ENCODE measurements at regions not wholly inside any gene's neighbourhood (a gene's known extent, or its start where the extent isn't known, plus 50 kb on each side); places are given as distances from the start of the nearest gene placed in this dataset.

DNA sequence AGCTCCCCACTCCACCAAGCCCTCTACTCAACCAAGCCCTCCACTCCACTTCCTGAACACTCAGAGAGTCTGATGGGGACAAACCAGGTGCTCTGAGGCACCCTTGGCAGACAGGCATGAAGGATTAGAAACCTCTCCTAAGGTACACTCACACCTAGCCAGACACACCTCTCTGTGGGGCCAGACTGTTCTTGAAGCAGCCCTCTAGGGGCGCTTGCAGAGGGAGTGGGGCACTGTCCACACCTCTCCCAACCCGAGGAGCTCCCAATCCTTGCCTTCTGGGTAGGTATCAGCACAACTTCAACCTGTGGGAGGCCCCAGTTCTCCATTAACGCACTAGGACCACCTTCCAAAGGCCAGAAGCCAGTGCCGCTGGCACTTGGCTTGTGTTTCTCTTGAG is 108.7 kb upstream of the VSTM2B start:
- H3K36me3 Mint-ChIP-seq (ENCODE audit: low read depth), result no peaks in the 10 kb centered on the region
- no peak for DNase-seq (ENCODE audit: low read depth, low spot score)
- H3K27me3 Mint-ChIP-seq (ENCODE audit: low read depth), result peaks cover 5% of the 10 kb centered on the region
- H3K9me3 Mint-ChIP-seq, result no peaks in the 10 kb centered on the region
- H3K27ac Mint-ChIP-seq (ENCODE audit: unreplicated experiment), result no peak overlapping the region
- TF ChIP-seq, protein P1, sequence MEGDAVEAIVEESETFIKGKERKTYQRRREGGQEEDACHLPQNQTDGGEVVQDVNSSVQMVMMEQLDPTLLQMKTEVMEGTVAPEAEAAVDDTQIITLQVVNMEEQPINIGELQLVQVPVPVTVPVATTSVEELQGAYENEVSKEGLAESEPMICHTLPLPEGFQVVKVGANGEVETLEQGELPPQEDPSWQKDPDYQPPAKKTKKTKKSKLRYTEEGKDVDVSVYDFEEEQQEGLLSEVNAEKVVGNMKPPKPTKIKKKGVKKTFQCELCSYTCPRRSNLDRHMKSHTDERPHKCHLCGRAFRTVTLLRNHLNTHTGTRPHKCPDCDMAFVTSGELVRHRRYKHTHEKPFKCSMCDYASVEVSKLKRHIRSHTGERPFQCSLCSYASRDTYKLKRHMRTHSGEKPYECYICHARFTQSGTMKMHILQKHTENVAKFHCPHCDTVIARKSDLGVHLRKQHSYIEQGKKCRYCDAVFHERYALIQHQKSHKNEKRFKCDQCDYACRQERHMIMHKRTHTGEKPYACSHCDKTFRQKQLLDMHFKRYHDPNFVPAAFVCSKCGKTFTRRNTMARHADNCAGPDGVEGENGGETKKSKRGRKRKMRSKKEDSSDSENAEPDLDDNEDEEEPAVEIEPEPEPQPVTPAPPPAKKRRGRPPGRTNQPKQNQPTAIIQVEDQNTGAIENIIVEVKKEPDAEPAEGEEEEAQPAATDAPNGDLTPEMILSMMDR (conservative IDR thresholded peaks at IDR 0.05), result no peak
- no peak overlapping the region for H3K4me3 Mint-ChIP-seq
- no peaks in the 10 kb centered on the region for H3K4me1 Mint-ChIP-seq

DNA sequence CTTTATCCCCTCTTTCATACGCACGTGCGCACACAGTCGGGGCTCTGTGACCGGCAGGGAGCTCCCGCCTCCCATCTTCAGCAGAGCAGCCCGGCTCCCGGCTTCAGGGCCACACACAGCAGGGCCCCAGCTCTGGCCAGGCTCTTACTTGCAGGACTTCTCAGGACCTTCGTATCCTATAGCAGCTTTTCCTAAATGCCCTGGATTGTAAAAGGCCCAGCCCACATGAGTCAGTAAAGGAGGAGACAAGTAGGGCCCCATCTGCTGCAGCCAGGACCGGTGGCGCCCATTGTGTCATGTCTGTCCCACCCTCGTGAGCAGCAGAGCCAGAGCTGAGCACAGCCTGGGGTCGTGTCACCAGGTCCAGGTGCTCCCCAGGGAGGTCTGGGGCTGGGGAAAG is 107.6 kb upstream of the VSTM2B start:
- H3K36me3 Mint-ChIP-seq (ENCODE audit: low read depth), result no peaks in the 10 kb centered on the region
- DNase-seq (ENCODE audit: low read depth, low spot score), result no peak
- H3K9me3 Mint-ChIP-seq, result no peaks in the 10 kb centered on the region
- no peaks in the 10 kb centered on the region for H3K4me1 Mint-ChIP-seq
- H3K27ac Mint-ChIP-seq (ENCODE audit: unreplicated experiment), result no peak overlapping the region
- H3K4me3 Mint-ChIP-seq, result no peak overlapping the region
- TF ChIP-seq, protein P1 (conservative IDR thresholded peaks at IDR 0.05), result no peak
- peaks cover 5% of the 10 kb centered on the region for H3K27me3 Mint-ChIP-seq (ENCODE audit: low read depth)

DNA sequence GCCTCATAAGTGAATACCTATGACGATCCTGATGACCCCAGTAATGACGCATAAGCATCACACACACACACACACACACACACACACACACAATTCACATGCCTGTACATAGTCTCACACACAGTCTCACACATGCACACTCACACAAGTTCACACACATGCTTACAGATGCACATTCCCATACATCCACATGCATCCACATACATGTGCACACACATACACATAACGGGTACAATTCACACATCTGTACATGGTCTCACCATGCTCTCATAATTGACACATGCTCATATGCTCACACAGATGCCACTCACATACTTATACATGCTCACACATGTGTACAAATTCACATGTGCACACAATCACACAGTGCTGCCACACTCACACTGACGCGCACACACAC is 105.7 kb upstream of the VSTM2B start:
- no peak overlapping the region for H3K4me3 Mint-ChIP-seq
- no peaks in the 10 kb centered on the region for H3K36me3 Mint-ChIP-seq (ENCODE audit: low read depth)
- TF ChIP-seq, protein P1 (conservative IDR thresholded peaks at IDR 0.05), result no peak
- H3K27ac Mint-ChIP-seq (ENCODE audit: unreplicated experiment), result no peak overlapping the region
- no peaks in the 10 kb centered on the region for H3K4me1 Mint-ChIP-seq
- no peaks in the 10 kb centered on the region for H3K9me3 Mint-ChIP-seq
- H3K27me3 Mint-ChIP-seq (ENCODE audit: low read depth), result peaks cover 5% of the 10 kb centered on the region
- DNase-seq (ENCODE audit: low read depth, low spot score), result no peak

DNA sequence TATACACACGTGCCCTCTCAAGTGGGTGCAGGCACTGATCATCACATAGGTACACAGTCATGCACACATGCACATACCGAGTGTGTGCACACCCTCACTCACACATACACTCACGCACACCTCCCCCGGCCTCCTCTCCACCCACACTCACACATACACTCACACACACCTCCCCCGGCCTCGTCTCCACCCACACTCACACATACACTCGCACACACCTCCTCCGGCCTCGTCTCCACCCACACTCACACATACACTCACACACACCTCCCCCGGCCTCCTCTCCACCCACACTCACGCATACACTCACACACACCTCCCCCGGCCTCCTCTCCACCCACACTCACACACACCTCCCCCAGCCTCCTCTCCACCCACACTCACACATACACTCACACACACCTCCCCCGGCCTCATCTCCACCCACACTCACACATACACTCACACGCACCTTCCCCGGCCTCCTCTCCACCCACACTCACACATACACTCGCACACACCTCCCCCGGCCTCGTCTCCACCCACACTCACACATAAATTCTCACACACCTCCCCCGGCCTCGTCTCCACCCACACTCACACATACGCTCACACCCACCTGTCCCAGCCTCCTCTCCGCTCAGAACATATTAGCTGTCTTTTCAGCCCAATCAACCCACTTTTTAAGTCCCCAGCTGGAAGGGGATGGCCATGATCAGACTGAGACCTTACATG is 105.2 kb upstream of the VSTM2B start:
- TF ChIP-seq, protein P1 (conservative IDR thresholded peaks at IDR 0.05), result no peak
- Mint-ChIP-seq H3K27me3 (ENCODE audit: low read depth) (peaks cover 9% of the 10 kb centered on the region), H3K27ac (ENCODE audit: unreplicated experiment) (no peak overlapping the region), H3K9me3 (no peaks in the 10 kb centered on the region), H3K4me3 (no peak overlapping the region), H3K36me3 (ENCODE audit: low read depth) (no peaks in the 10 kb centered on the region), H3K4me1 (no peaks in the 10 kb centered on the region)
- DNase-seq (ENCODE audit: low read depth, low spot score), result no peak

DNA sequence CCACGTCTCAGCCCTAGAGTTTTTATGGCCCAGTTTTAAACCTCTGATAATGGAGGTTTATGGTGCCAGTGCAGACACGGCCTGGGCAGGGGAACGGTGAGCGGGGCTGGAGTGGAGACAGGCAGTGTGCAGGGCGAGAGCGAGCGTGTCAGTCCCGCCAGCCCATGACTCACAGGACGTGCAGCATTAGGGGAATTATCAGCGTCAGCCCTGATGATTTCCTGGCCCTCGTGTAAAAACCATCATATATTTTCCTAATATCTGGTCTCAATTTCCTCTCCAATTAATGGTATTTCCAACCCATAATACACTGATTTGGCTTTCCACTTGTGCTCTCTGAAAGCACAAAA is 104.6 kb upstream of the VSTM2B start:
- H3K27me3 Mint-ChIP-seq (ENCODE audit: low read depth), result peaks cover 5% of the 10 kb centered on the region
- no peak overlapping the region for H3K27ac Mint-ChIP-seq (ENCODE audit: unreplicated experiment)
- no peak for DNase-seq (ENCODE audit: low read depth, low spot score)

More for the DNA sequence above, 104.6 kb upstream of the VSTM2B start:
- no peaks in the 10 kb centered on the region for H3K36me3 Mint-ChIP-seq (ENCODE audit: low read depth)
- no peaks in the 10 kb centered on the region for H3K4me1 Mint-ChIP-seq
- no peaks in the 10 kb centered on the region for H3K9me3 Mint-ChIP-seq
- no peak overlapping the region for H3K4me3 Mint-ChIP-seq
- TF ChIP-seq, protein P1 (conservative IDR thresholded peaks at IDR 0.05), result no peak
